Epithelial cell of proximal tubule (primary cell): ENCODE measurements at regions not wholly inside any gene's neighbourhood (a gene's known extent, or its start where the extent isn't known, plus 50 kb on each side); places are given as distances from the start of the nearest gene placed in this dataset.

Experiments used
- DNase-seq: peaks from one replicate; pipeline ENCODE4 v3.0.0-alpha.2; 2011; ENCODE audit warnings: low read depth
- H3K4me3 ChIP-seq: 2 replicates; pipeline ENCODE4 v1.5.1; 2011; ENCODE audit warnings: low read depth, mild to moderate bottlenecking, low read length
- TF ChIP-seq, protein P1 (sequence below): conservative IDR thresholded peaks from 2 replicates; pipeline ENCODE4 v1.5.1; 2012; ENCODE audit warnings: low read depth, mild to moderate bottlenecking, low read length

- DNase-seq = no peak
- peak overlapping the region; percentile 25 for H3K4me3 ChIP-seq
- TF ChIP-seq, protein P1, sequence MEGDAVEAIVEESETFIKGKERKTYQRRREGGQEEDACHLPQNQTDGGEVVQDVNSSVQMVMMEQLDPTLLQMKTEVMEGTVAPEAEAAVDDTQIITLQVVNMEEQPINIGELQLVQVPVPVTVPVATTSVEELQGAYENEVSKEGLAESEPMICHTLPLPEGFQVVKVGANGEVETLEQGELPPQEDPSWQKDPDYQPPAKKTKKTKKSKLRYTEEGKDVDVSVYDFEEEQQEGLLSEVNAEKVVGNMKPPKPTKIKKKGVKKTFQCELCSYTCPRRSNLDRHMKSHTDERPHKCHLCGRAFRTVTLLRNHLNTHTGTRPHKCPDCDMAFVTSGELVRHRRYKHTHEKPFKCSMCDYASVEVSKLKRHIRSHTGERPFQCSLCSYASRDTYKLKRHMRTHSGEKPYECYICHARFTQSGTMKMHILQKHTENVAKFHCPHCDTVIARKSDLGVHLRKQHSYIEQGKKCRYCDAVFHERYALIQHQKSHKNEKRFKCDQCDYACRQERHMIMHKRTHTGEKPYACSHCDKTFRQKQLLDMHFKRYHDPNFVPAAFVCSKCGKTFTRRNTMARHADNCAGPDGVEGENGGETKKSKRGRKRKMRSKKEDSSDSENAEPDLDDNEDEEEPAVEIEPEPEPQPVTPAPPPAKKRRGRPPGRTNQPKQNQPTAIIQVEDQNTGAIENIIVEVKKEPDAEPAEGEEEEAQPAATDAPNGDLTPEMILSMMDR = no peak
These were observed 113.0 kb upstream of the NEDD4L start for GRCh38 chr18:57931038-57931437.

GRCh38 chr18:57930476-57930875 lies 113.5 kb upstream of the NEDD4L start:
- TF ChIP-seq, protein P1 = no peak
- DNase-seq = no peak
- H3K4me3 ChIP-seq = peak overlapping the region; percentile 25

- TF ChIP-seq, protein P1 = no peak
- no peak for DNase-seq
- no peak overlapping the region for H3K4me3 ChIP-seq
These were observed 114.1 kb upstream of the NEDD4L start for GRCh38 chr18:57929922-57930321.

DNA sequence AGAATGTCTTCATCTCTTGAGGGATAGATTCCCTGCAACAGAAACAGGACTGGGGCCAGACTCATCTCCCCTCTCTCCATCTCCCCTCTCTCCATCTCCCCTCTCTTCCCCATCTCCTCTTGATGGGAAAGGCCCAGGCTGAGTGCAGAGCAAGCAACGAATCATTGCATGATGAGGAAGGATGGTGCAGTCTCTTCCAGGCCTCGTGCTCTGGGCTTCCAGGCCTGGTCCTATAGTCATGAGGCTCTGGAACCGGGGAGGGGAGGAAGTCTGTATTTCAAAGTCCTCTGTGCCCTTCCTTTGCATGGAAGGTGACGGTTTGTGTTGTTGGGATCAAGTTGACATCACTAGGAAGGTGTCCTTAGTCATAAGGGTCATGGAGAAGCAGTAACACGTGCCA lies 115.6 kb upstream of the NEDD4L start:
- TF ChIP-seq, protein P1 = no peak
- no peak for DNase-seq

GRCh38 chr18:57927511-57927910 lies 116.5 kb upstream of the NEDD4L start:
- DNase-seq = no peak
- no peak overlapping the region for H3K4me3 ChIP-seq
- TF ChIP-seq, protein P1 = no peak

More for the DNA sequence above, 115.6 kb upstream of the NEDD4L start:
- no peak overlapping the region for H3K4me3 ChIP-seq

- H3K4me3 ChIP-seq = no peak overlapping the region
- peak; percentile 70 for DNase-seq
- TF ChIP-seq, protein P1 = no peak
These were observed 118.3 kb upstream of the NEDD4L start for GRCh38 chr18:57925706-57926105.

GRCh38 chr18:57923611-57924010 lies 120.4 kb upstream of the NEDD4L start:
- TF ChIP-seq, protein P1 = no peak
- no peak overlapping the region for H3K4me3 ChIP-seq
- DNase-seq = no peak
